ENCODE measurements at regions not wholly inside any gene's neighbourhood (a gene's known extent, or its start where the extent isn't known, plus 50 kb on each side); places are given as distances from the start of the nearest gene placed in this dataset.

DNA sequence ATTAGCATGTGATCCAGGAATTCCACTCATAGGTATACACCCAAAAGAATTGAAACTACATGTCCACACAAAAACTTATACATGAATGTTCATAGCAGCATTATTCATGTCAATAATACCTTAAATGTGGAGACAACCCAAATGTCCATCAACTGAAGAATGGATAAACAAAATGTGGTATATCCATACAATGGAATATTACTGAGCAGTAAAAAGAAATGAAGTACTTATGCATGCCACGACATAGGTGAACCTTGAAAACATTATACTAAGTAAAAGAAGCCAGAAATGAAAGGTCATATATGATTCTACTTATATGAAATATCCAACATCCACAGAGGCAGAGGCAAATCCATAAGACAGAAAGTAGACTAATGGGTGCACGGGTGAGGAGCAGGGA is 159.9 kb downstream of the UNC5CL start (continued):
- TF ChIP-seq CREBBP (IDR thresholded peaks at IDR 0.05; ENCODE audit: low read depth, low read length) (no peak), ZNF212 (CRISPR knock-in tag; IDR thresholded peaks at IDR 0.05) (no peak), TRIM28 (IDR thresholded peaks at IDR 0.05) (no peak)
- TF ChIP-seq, protein P1, sequence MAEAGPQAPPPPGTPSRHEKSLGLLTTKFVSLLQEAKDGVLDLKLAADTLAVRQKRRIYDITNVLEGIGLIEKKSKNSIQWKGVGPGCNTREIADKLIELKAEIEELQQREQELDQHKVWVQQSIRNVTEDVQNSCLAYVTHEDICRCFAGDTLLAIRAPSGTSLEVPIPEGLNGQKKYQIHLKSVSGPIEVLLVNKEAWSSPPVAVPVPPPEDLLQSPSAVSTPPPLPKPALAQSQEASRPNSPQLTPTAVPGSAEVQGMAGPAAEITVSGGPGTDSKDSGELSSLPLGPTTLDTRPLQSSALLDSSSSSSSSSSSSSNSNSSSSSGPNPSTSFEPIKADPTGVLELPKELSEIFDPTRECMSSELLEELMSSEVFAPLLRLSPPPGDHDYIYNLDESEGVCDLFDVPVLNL (CRISPR knock-in tag; IDR thresholded peaks at IDR 0.05; ENCODE audit: low read depth), result no peak

DNA sequence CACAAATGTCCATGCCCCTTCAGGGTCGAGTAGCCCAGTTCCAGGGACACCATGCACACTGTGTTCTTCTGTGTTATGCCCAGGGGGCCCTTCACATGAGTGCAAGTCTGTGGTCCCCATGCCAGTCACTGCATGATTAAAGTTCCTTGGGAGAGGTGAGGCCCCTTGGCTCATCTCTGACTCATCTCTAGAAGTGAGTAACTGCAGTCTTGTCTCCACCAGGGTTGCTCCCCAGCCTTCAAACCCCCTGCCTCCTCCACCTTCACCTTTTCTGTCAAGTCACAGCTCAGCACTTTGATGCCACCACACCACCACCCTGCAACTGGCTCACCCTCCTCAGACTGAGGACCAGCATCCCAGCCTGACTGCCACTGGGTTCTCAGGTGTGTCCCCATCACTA is 161.7 kb downstream of the UNC5CL start:
- Histone ChIP-seq H3K9me3 (replicated peaks; ENCODE audit: control insufficient read depth, insufficient read depth, low read depth, low read length) (no peaks in the 10 kb centered on the region), H3K4me3 (no peak overlapping the region), H3K4me1 (replicated peaks in 1 of 2; ENCODE audit: control insufficient read depth in 2 of 2, insufficient read depth in 2 of 2, low read length in 2 of 2) (no peaks in the 10 kb centered on the region), H3K36me3 (ENCODE audit: control insufficient read depth, insufficient read depth, low read length) (no peaks in the 10 kb centered on the region), H3K9me1 (ENCODE audit: control insufficient read depth, insufficient read depth, low read length) (no peaks in the 10 kb centered on the region), H4K20me1 (replicated peaks; ENCODE audit: control insufficient read depth, insufficient read depth, low read length) (0 out of 2 replicates have a peak, but pooled peaks cover 4% of the 10 kb centered on the region), H2AFZ (ENCODE audit: low read depth, low read length) (no peak overlapping the region), H3K79me2 (ENCODE audit: control insufficient read depth, insufficient read depth, low read length) (no peaks in the 10 kb centered on the region), H3K27ac (ENCODE audit: extremely low read depth, low read depth, low read length) (no peak overlapping the region), H3K27me3 (ENCODE audit: control insufficient read depth in 2 of 2, insufficient read depth in 2 of 2, low read length in 2 of 2) (peaks cover 3 to 4% of the 10 kb centered on the region in 2 experiments; a peak in 3 of 5 replicates), H3K4me2 (ENCODE audit: insufficient read depth, low read length) (no peak overlapping the region), H3K9ac (ENCODE audit: insufficient read depth in 1 of 2, low read depth in 2 of 2, low read length in 2 of 2) (no peak overlapping the region)
- POLR2A ChIA-PET, result interaction anchor here (0.6 to 0.7 kb wide), 3 partner anchors 39 to 1307 kb away, joined by 3 to 4 read pairs (median 3); no protein-coding TSS in a partner anchor
- DNase-seq (ENCODE audit: extremely low read depth in 1 of 4, low spot score in 3 of 4) (no peak), FAIRE-seq (no peak), ATAC-seq (no peak)
- in situ Hi-C loops (cut with MboI), result no loop called here
- 0% methylated on average over 1 of the region's 1 CpG for WGBS (ENCODE audit: insufficient coverage, low coverage, missing lambda C conversion rate)
- BruUV-seq (replicated peaks), result no TSS peak
- intact Hi-C loops (cut with micrococcal nuclease), result no loop called here
- CTCF ChIA-PET (ENCODE audit: low intra/inter-chr PET ratio), result no interaction called here
- no peak for TF ChIP-seq HNRNPL (IDR thresholded peaks at IDR 0.05; ENCODE audit: low read depth, low read length)
- TF ChIP-seq SMAD1 (IDR thresholded peaks at IDR 0.05; ENCODE audit: low read depth, low read length, partially characterized antibody), result no peak
- TF ChIP-seq NFIX (CRISPR knock-in tag; IDR thresholded peaks at IDR 0.05; ENCODE audit: low read depth), result no peak
- TF ChIP-seq CCNT2 (IDR thresholded peaks at IDR 0.05; ENCODE audit: borderline replicate concordance, extremely low read depth, insufficient read length, low read depth, low read length), result no peak
- no peak for TF ChIP-seq FUS (optimal IDR thresholded peaks at IDR 0.05; ENCODE audit: low read depth, low read length)
- no peak for TF ChIP-seq NUFIP1 (IDR thresholded peaks at IDR 0.05; ENCODE audit: partially characterized antibody)
- TF ChIP-seq NFRKB (IDR thresholded peaks at IDR 0.05; ENCODE audit: low read depth), result no peak
- TF ChIP-seq HMG20B (CRISPR knock-in tag; IDR thresholded peaks at IDR 0.05), result no peak
- no peak for TF ChIP-seq ZNF165 (CRISPR knock-in tag; IDR thresholded peaks at IDR 0.05; ENCODE audit: borderline replicate concordance)
- no peak for TF ChIP-seq SIN3A (IDR thresholded peaks at IDR 0.05; ENCODE audit: borderline replicate concordance in 2 of 2, control insufficient read depth in 1 of 2, low read depth in 2 of 2, low read length in 2 of 2)
- TF ChIP-seq, protein P2, sequence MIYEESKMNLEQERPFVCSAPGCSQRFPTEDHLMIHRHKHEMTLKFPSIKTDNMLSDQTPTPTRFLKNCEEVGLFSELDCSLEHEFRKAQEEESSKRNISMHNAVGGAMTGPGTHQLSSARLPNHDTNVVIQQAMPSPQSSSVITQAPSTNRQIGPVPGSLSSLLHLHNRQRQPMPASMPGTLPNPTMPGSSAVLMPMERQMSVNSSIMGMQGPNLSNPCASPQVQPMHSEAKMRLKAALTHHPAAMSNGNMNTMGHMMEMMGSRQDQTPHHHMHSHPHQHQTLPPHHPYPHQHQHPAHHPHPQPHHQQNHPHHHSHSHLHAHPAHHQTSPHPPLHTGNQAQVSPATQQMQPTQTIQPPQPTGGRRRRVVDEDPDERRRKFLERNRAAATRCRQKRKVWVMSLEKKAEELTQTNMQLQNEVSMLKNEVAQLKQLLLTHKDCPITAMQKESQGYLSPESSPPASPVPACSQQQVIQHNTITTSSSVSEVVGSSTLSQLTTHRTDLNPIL (CRISPR knock-in tag; IDR thresholded peaks at IDR 0.05), result no peak
- TF ChIP-seq, protein P3, sequence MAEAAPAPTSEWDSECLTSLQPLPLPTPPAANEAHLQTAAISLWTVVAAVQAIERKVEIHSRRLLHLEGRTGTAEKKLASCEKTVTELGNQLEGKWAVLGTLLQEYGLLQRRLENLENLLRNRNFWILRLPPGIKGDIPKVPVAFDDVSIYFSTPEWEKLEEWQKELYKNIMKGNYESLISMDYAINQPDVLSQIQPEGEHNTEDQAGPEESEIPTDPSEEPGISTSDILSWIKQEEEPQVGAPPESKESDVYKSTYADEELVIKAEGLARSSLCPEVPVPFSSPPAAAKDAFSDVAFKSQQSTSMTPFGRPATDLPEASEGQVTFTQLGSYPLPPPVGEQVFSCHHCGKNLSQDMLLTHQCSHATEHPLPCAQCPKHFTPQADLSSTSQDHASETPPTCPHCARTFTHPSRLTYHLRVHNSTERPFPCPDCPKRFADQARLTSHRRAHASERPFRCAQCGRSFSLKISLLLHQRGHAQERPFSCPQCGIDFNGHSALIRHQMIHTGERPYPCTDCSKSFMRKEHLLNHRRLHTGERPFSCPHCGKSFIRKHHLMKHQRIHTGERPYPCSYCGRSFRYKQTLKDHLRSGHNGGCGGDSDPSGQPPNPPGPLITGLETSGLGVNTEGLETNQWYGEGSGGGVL (CRISPR knock-in tag; IDR thresholded peaks at IDR 0.05), result no peak
- no peak for TF ChIP-seq NCOA4 (IDR thresholded peaks at IDR 0.05; ENCODE audit: partially characterized antibody)
- TF ChIP-seq CHD2 (IDR thresholded peaks at IDR 0.05; ENCODE audit: low read depth, low read length), result no peak
- TF ChIP-seq RFX7 (CRISPR knock-in tag; IDR thresholded peaks at IDR 0.05), result no peak
- no peak for TF ChIP-seq ZBTB7A (IDR thresholded peaks at IDR 0.05; ENCODE audit: borderline replicate concordance, control insufficient read depth, low read depth, low read length)
